SU-DHL-6 (cell line): ENCODE measurements at regions not wholly inside any gene's neighbourhood (a gene's known extent, or its start where the extent isn't known, plus 50 kb on each side); places are given as distances from the start of the nearest gene placed in this dataset.

Experiments used
- EZH2phosphoT487 ChIP-seq: fragments of 200-600 bp; sonication (generic), shearing (Covaris generic); conservative IDR thresholded peaks from 2 replicates; pipeline ENCODE4 v1.6.1; 2018; ENCODE audit warnings: mild to moderate bottlenecking, antibody characterized with exemption, low read length, moderate library complexity, mixed read lengths
- TF ChIP-seq, protein P1 (sequence below): fragments of 200-600 bp; sonication (generic); IDR thresholded peaks from one replicate; pipeline ENCODE4 v1.5.1; 2017; ENCODE audit warnings: antibody characterized with exemption, mild to moderate bottlenecking, low read length, moderate library complexity; ENCODE audit not compliant: insufficient read depth, poor library complexity, severe bottlenecking

DNA sequence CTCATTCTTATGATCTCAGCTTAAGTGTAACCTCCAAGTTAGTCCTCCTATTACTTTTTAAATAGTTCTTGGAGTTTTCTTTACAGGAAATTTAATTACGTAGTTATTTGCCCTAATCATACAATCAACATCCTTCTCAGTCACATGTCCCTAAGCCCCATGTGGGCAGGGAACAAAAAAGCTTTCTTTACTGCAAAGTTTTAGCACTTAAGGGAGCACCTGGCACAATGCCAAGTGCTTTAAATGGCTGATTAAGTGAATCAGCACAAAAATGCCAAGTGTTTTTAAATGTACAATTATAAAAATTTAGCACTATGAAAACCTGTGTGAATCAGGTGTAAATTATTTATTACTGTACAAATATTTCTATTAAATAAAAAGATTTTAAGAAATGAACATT is 445.3 kb downstream of the C3orf38 start:
- TF ChIP-seq, protein P1, sequence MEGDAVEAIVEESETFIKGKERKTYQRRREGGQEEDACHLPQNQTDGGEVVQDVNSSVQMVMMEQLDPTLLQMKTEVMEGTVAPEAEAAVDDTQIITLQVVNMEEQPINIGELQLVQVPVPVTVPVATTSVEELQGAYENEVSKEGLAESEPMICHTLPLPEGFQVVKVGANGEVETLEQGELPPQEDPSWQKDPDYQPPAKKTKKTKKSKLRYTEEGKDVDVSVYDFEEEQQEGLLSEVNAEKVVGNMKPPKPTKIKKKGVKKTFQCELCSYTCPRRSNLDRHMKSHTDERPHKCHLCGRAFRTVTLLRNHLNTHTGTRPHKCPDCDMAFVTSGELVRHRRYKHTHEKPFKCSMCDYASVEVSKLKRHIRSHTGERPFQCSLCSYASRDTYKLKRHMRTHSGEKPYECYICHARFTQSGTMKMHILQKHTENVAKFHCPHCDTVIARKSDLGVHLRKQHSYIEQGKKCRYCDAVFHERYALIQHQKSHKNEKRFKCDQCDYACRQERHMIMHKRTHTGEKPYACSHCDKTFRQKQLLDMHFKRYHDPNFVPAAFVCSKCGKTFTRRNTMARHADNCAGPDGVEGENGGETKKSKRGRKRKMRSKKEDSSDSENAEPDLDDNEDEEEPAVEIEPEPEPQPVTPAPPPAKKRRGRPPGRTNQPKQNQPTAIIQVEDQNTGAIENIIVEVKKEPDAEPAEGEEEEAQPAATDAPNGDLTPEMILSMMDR: no peak
- TF ChIP-seq EZH2phosphoT487: no peak
